HG02884 (cell line): ENCODE measurements at regions not wholly inside any gene's neighbourhood (a gene's known extent, or its start where the extent isn't known, plus 50 kb on each side); places are given as distances from the start of the nearest gene placed in this dataset.

Experiments
- ATAC-seq: cut with Tn5 transposase; IDR thresholded peaks from one replicate; pipeline ENCODE4 v1.9.1; 2021; ENCODE audit warnings: mild to moderate bottlenecking, moderate library complexity; ENCODE audit not compliant: unreplicated experiment

- ATAC-seq = no peak
Observed at GRCh38 chr5:52491071-52491787, 296.5 kb upstream of the ITGA1 start.

- ATAC-seq = no peak
Observed at GRCh38 chr5:52491818-52492217, 295.9 kb upstream of the ITGA1 start.

- no peak for ATAC-seq
Observed at GRCh38 chr5:52497133-52497693, 290.5 kb upstream of the ITGA1 start.

- ATAC-seq = no peak
Observed at GRCh38 chr5:52498607-52499006, 289.1 kb upstream of the ITGA1 start.

GRCh38 chr5:52502460-52502999 lies 285.2 kb upstream of the ITGA1 start:
- ATAC-seq = no peak

GRCh38 chr5:52504584-52505240 lies 283.0 kb upstream of the ITGA1 start:
- no peak for ATAC-seq

- ATAC-seq = no peak
Observed at GRCh38 chr5:52517667-52518066, 270.0 kb upstream of the ITGA1 start.

- ATAC-seq = no peak
Observed at GRCh38 chr5:52520171-52520570, 267.5 kb upstream of the ITGA1 start.

- ATAC-seq = no peak
Observed at GRCh38 chr5:52521236-52521635, 266.5 kb upstream of the ITGA1 start.

- ATAC-seq = no peak
Observed at GRCh38 chr5:52523701-52524100, 264.0 kb upstream of the ITGA1 start.

- ATAC-seq = no peak
Observed at GRCh38 chr5:52531105-52531504, 256.6 kb upstream of the ITGA1 start.

- no peak for ATAC-seq
Observed at GRCh38 chr5:52543594-52543993, 244.1 kb upstream of the ITGA1 start.

- ATAC-seq = no peak
Observed at GRCh38 chr5:52544738-52545137, 243.0 kb upstream of the ITGA1 start.

- no peak for ATAC-seq
Observed at GRCh38 chr5:52554293-52554692, 233.4 kb upstream of the ITGA1 start.

- no peak for ATAC-seq
Observed at GRCh38 chr5:52560366-52560765, 227.3 kb upstream of the ITGA1 start.

GRCh38 chr5:52562473-52562872 lies 225.2 kb upstream of the ITGA1 start:
- no peak for ATAC-seq

GRCh38 chr5:52564587-52564986 lies 223.1 kb upstream of the ITGA1 start:
- no peak for ATAC-seq

GRCh38 chr5:52577546-52577945 lies 210.2 kb upstream of the ITGA1 start:
- no peak for ATAC-seq

- no peak for ATAC-seq
Observed at GRCh38 chr5:52579391-52579790, 208.3 kb upstream of the ITGA1 start.

GRCh38 chr5:52580921-52581320 lies 206.8 kb upstream of the ITGA1 start:
- no peak for ATAC-seq

GRCh38 chr5:52582313-52582712 lies 205.4 kb upstream of the ITGA1 start:
- ATAC-seq = no peak

- no peak for ATAC-seq
Observed at GRCh38 chr5:52587131-52587530, 200.6 kb upstream of the ITGA1 start.
